ENCODE measurements at regions not wholly inside any gene's neighbourhood (a gene's known extent, or its start where the extent isn't known, plus 50 kb on each side); places are given as distances from the start of the nearest gene placed in this dataset.

- no peak for TF ChIP-seq CTCF (IDR thresholded peaks at IDR 0.05; ENCODE audit: poor library complexity, severe bottlenecking)
- ATAC-seq (ENCODE audit: low read depth) (no peak), DNase-seq (ENCODE audit: low spot score) (no peak)
- Histone ChIP-seq H3K36me3 (ENCODE audit: low read depth) (no peaks in the 10 kb centered on the region), H3K27me3 (ENCODE audit: insufficient read depth, poor library complexity, severe bottlenecking) (no peaks in the 10 kb centered on the region), H3K27ac (ENCODE audit: poor library complexity, severe bottlenecking) (no peak overlapping the region), H3K4me3 (ENCODE audit: severe bottlenecking) (no peak overlapping the region), H3K9me3 (ENCODE audit: severe bottlenecking) (no peaks in the 10 kb centered on the region), H3K4me1 (ENCODE audit: insufficient read depth, poor library complexity, severe bottlenecking) (no peaks in the 10 kb centered on the region)
These were observed 61.2 kb upstream of the RNF217 start for GRCh38 chr6:124901084-124901483.

GRCh38 chr6:124903797-124904196, 58.4 kb upstream of the RNF217 start:
- no peak overlapping the region for H3K27ac ChIP-seq (ENCODE audit: poor library complexity, severe bottlenecking)
- H3K9me3 ChIP-seq (ENCODE audit: severe bottlenecking): no peaks in the 10 kb centered on the region
- ATAC-seq (ENCODE audit: low read depth) (no peak), DNase-seq (ENCODE audit: low spot score) (no peak)
- no peaks in the 10 kb centered on the region for H3K4me1 ChIP-seq (ENCODE audit: insufficient read depth, poor library complexity, severe bottlenecking)
- H3K36me3 ChIP-seq (ENCODE audit: low read depth): no peaks in the 10 kb centered on the region
- H3K27me3 ChIP-seq (ENCODE audit: insufficient read depth, poor library complexity, severe bottlenecking): no peaks in the 10 kb centered on the region
- no peak for TF ChIP-seq CTCF (IDR thresholded peaks at IDR 0.05; ENCODE audit: poor library complexity, severe bottlenecking)
- H3K4me3 ChIP-seq (ENCODE audit: severe bottlenecking): no peak overlapping the region

- H3K9me3 ChIP-seq (ENCODE audit: severe bottlenecking): no peaks in the 10 kb centered on the region
- ATAC-seq (ENCODE audit: low read depth) (no peak), DNase-seq (ENCODE audit: low spot score) (no peak)
- no peaks in the 10 kb centered on the region for H3K27me3 ChIP-seq (ENCODE audit: insufficient read depth, poor library complexity, severe bottlenecking)
- TF ChIP-seq CTCF (IDR thresholded peaks at IDR 0.05; ENCODE audit: poor library complexity, severe bottlenecking): no peak
- H3K4me1 ChIP-seq (ENCODE audit: insufficient read depth, poor library complexity, severe bottlenecking): no peaks in the 10 kb centered on the region
- no peaks in the 10 kb centered on the region; the same call in 1 of the 2 replicates for H3K36me3 ChIP-seq (ENCODE audit: low read depth)
- H3K4me3 ChIP-seq (ENCODE audit: severe bottlenecking): no peak overlapping the region
- H3K27ac ChIP-seq (ENCODE audit: poor library complexity, severe bottlenecking): no peak overlapping the region
These were observed 54.6 kb upstream of the RNF217 start for GRCh38 chr6:124907596-124907995.

Data from RWPE2 (cell line).